ENCODE measurements at regions not wholly inside any gene's neighbourhood (a gene's known extent, or its start where the extent isn't known, plus 50 kb on each side); places are given as distances from the start of the nearest gene placed in this dataset.

DNA sequence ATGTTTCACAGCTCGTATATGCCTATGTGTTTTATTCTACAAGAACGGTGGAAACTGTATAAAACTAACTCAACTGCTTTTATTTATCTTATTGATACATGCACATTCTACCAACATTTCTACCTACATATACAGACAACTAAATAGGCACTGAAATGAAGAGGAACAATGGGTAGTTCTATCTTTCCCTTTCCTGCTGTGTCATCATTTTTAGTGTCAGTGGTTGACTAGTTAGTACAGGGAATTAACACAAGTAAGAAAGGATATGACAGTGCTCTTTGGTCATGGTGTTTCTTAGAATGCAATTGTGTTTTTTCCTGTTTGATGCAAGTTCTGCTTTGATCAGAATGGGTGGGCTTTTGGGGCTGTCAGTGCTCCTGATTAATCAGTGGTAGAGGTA, 293.8 kb upstream of the CTSO start:
- peaks cover 3 to 31% (median 8%) of the 10 kb centered on the region in 6 donors for H3K9me3 Mint-ChIP-seq
- H3K27ac Mint-ChIP-seq, result no peak overlapping the region
- no peaks in the 10 kb centered on the region for H3K36me3 Mint-ChIP-seq
- no peak overlapping the region for H3K4me3 Mint-ChIP-seq
- no peaks in the 10 kb centered on the region for H3K4me1 Mint-ChIP-seq
- DNase-seq, result no peak
- no peaks in the 10 kb centered on the region for H3K27me3 Mint-ChIP-seq (ENCODE audit: low read depth in 3 of 3)

DNA sequence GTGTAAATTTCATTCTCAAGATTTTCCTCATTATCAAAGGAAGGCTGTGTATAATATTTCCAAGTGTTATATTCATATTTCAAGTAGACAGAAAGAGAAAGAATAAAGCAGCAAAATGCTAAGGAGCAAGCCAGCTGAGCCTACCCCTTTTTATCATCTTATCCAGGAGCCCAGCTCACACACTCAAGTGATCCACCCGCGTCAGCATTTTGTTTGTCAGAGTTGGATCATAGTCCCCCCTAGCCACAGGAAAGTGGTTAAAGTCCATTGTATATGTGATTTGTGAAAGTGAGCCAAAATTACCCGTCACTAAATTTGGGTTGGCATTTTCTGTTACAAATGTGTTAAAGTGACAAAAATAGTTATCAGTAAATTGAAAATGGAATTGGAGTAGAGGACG, 289.3 kb upstream of the CTSO start:
- no peak overlapping the region for H3K4me3 Mint-ChIP-seq
- no peaks in the 10 kb centered on the region for H3K27me3 Mint-ChIP-seq (ENCODE audit: low read depth in 3 of 3)
- H3K9me3 Mint-ChIP-seq, result peaks cover 3 to 23% (median 12%) of the 10 kb centered on the region in 6 donors
- no peak overlapping the region for H3K27ac Mint-ChIP-seq
- H3K4me1 Mint-ChIP-seq, result no peaks in the 10 kb centered on the region
- no peak for DNase-seq
- H3K36me3 Mint-ChIP-seq, result peaks cover 0 to 3% (median 0%) of the 10 kb centered on the region in 3 donors

- no peak overlapping the region for H3K27ac Mint-ChIP-seq
- no peak overlapping the region for H3K4me3 Mint-ChIP-seq
- peaks cover 0 to 3% (median 0%) of the 10 kb centered on the region in 3 donors for H3K36me3 Mint-ChIP-seq
- no peaks in the 10 kb centered on the region for H3K4me1 Mint-ChIP-seq
- H3K9me3 Mint-ChIP-seq, result peaks cover 3 to 29% (median 13%) of the 10 kb centered on the region in 6 donors
- H3K27me3 Mint-ChIP-seq (ENCODE audit: low read depth in 3 of 3), result no peaks in the 10 kb centered on the region
- DNase-seq, result no peak
Observed at GRCh38 chr4:156242390-156242789, 288.7 kb upstream of the CTSO start.

- Mint-ChIP-seq H3K27me3 (ENCODE audit: low read depth in 3 of 3) (no peaks in the 10 kb centered on the region), H3K9me3 (peaks cover 3 to 34% (median 16%) of the 10 kb centered on the region in 6 donors), H3K4me1 (no peaks in the 10 kb centered on the region), H3K36me3 (peaks cover 0 to 3% (median 0%) of the 10 kb centered on the region in 3 donors), H3K4me3 (no peak overlapping the region), H3K27ac (no peak overlapping the region)
- DNase-seq, result no peak
Observed at GRCh38 chr4:156241896-156242295, 288.2 kb upstream of the CTSO start.

GRCh38 chr4:156238171-156238570, 284.5 kb upstream of the CTSO start:
- Mint-ChIP-seq H3K4me1 (no peaks in the 10 kb centered on the region), H3K9me3 (peaks cover 3 to 41% (median 14%) of the 10 kb centered on the region in 6 donors), H3K36me3 (peaks cover 0 to 3% (median 0%) of the 10 kb centered on the region in 3 donors), H3K4me3 (no peak overlapping the region), H3K27ac (no peak overlapping the region), H3K27me3 (ENCODE audit: low read depth in 3 of 3) (no peaks in the 10 kb centered on the region)
- DNase-seq, result no peak

DNA sequence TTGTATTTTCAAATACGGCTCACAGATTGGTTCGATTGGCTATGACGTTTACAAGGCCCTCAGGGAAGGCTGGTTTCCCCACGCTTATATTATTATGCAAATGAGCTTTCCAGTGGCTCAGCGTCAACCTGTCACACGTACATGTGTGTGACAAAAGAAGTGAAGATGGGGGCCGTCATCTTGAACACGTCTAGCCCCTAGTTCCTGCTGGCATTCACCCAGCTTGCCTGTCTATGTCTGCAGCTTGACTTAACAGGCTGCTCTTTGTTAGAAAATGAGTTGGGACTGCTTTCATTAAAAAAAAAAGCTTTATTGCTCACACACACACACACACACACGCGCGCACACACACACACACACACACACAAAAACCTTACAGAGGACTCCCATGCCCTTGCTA, 283.6 kb upstream of the CTSO start:
- H3K4me3 Mint-ChIP-seq, result no peak overlapping the region
- peaks cover 3 to 38% (median 13%) of the 10 kb centered on the region in 6 donors for H3K9me3 Mint-ChIP-seq
- DNase-seq, result no peak

DNA sequence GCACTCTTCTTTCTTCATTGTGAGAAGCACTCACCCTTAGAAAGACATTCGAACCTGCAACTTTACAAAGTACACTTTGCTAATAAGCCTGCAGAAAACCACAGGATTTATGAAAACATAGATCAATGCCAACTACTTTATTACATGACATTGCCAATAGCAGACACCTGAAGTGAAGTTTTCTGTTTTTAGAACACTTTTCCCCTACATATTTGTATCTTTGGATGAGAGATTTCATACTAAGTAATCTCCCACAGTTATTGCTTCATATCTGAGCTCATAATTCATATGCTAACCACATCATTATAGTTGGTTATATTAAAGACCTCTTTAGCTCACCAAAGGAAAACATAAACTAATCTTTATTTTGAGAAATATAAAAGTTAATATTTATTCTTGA, 276.5 kb upstream of the CTSO start:
- Mint-ChIP-seq H3K27me3 (ENCODE audit: low read depth in 3 of 3) (no peaks in the 10 kb centered on the region), H3K4me1 (no peaks in the 10 kb centered on the region), H3K4me3 (no peak overlapping the region), H3K27ac (no peak overlapping the region), H3K36me3 (no peaks in the 10 kb centered on the region), H3K9me3 (peaks cover 3 to 29% (median 7%) of the 10 kb centered on the region in 6 donors)
- DNase-seq, result no peak

More for the DNA sequence above, 283.6 kb upstream of the CTSO start:
- Mint-ChIP-seq H3K27ac (no peak overlapping the region), H3K27me3 (ENCODE audit: low read depth in 3 of 3) (no peaks in the 10 kb centered on the region), H3K4me1 (no peaks in the 10 kb centered on the region), H3K36me3 (peaks cover 0 to 3% (median 0%) of the 10 kb centered on the region in 3 donors)

- DNase-seq, result no peak
- H3K9me3 Mint-ChIP-seq, result peaks cover 3 to 25% (median 7%) of the 10 kb centered on the region in 6 donors
- H3K36me3 Mint-ChIP-seq, result no peaks in the 10 kb centered on the region
- H3K4me1 Mint-ChIP-seq, result no peaks in the 10 kb centered on the region
- no peak overlapping the region for H3K4me3 Mint-ChIP-seq
- no peak overlapping the region for H3K27ac Mint-ChIP-seq
- H3K27me3 Mint-ChIP-seq (ENCODE audit: low read depth in 3 of 3), result no peaks in the 10 kb centered on the region
Observed at GRCh38 chr4:156228676-156229075, 275.0 kb upstream of the CTSO start.

DNA sequence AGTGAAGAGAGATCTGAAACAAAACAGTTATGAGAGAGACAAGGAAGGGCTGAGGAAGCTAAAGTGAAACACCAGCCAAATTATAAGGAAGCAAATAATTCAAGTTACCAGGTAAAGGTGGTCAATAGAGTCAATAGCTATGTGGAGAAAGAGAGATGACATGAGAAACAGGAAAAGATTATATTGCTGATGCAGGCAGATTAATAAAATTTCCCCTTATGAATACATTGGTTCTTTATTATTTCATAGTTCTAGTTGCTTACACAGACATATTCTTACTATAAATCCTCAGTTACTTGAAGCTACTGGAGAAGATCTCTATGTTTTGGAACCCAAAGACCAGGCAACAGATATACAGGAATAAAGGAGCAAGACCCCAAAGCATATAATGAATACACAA, 273.7 kb upstream of the CTSO start:
- H3K27me3 Mint-ChIP-seq (ENCODE audit: low read depth in 3 of 3), result no peaks in the 10 kb centered on the region
- H3K27ac Mint-ChIP-seq, result no peak overlapping the region
- H3K4me1 Mint-ChIP-seq, result no peaks in the 10 kb centered on the region
- no peaks in the 10 kb centered on the region for H3K36me3 Mint-ChIP-seq
- no peak overlapping the region for H3K4me3 Mint-ChIP-seq
- peaks cover 3 to 25% (median 8%) of the 10 kb centered on the region in 6 donors for H3K9me3 Mint-ChIP-seq
- no peak for DNase-seq

- DNase-seq, result no peak
- peaks cover 0 to 8% (median 7%) of the 10 kb centered on the region in 3 donors for H3K36me3 Mint-ChIP-seq
- peaks cover 0 to 2% (median 0%) of the 10 kb centered on the region in 3 donors for H3K27me3 Mint-ChIP-seq (ENCODE audit: low read depth in 3 of 3)
- peaks cover 3 to 39% (median 10%) of the 10 kb centered on the region in 6 donors for H3K9me3 Mint-ChIP-seq
- H3K4me3 Mint-ChIP-seq, result no peak overlapping the region
- H3K27ac Mint-ChIP-seq, result no peak overlapping the region
- H3K4me1 Mint-ChIP-seq, result no peaks in the 10 kb centered on the region
Observed at GRCh38 chr4:156223985-156224384, 270.3 kb upstream of the CTSO start.

DNA sequence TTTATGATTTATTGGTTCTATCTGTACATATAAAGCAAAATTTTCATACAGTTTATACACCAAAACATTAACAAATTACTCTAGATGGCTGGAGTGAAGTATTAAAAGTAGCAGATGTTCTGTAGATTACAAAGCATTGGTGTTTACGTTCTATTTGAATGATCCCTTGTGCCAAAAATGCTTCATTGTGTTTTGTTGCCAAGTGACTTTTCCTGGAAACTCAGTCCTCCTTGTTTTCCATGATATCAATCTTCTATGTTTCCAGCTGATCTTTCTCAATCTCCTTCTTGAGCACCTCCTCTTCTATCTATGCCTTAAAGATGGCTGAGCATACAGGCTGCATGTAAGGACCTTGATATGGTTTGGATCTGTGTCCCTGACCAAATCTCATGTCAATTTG, 263.6 kb upstream of the CTSO start:
- no peak for DNase-seq
- H3K4me1 Mint-ChIP-seq, result no peaks in the 10 kb centered on the region
- no peak overlapping the region for H3K27ac Mint-ChIP-seq
- no peak overlapping the region for H3K4me3 Mint-ChIP-seq
- peaks cover 4 to 48% (median 14%) of the 10 kb centered on the region in 6 donors for H3K9me3 Mint-ChIP-seq
- H3K27me3 Mint-ChIP-seq (ENCODE audit: low read depth in 3 of 3), result peaks cover 0 to 2% (median 0%) of the 10 kb centered on the region in 3 donors
- peaks cover 3 to 8% (median 7%) of the 10 kb centered on the region in 3 donors for H3K36me3 Mint-ChIP-seq

- Mint-ChIP-seq H3K4me1 (no peaks in the 10 kb centered on the region), H3K27me3 (ENCODE audit: low read depth in 3 of 3) (peaks cover 0 to 1% (median 0%) of the 10 kb centered on the region in 3 donors), H3K9me3 (peaks cover 6 to 55% (median 17%) of the 10 kb centered on the region in 6 donors), H3K27ac (no peak overlapping the region), H3K36me3 (no peaks in the 10 kb centered on the region), H3K4me3 (no peak overlapping the region)
- DNase-seq, result no peak
Observed at GRCh38 chr4:156201050-156201449, 247.4 kb upstream of the CTSO start.

- Mint-ChIP-seq H3K36me3 (no peaks in the 10 kb centered on the region), H3K4me1 (no peaks in the 10 kb centered on the region), H3K4me3 (no peak overlapping the region), H3K27me3 (ENCODE audit: low read depth in 3 of 3) (peaks cover 0 to 3% (median 0%) of the 10 kb centered on the region in 3 donors), H3K27ac (no peak overlapping the region), H3K9me3 (peaks cover 5 to 53% (median 13%) of the 10 kb centered on the region in 6 donors)
- no peak for DNase-seq
Observed at GRCh38 chr4:156198511-156198910, 244.8 kb upstream of the CTSO start.

DNA sequence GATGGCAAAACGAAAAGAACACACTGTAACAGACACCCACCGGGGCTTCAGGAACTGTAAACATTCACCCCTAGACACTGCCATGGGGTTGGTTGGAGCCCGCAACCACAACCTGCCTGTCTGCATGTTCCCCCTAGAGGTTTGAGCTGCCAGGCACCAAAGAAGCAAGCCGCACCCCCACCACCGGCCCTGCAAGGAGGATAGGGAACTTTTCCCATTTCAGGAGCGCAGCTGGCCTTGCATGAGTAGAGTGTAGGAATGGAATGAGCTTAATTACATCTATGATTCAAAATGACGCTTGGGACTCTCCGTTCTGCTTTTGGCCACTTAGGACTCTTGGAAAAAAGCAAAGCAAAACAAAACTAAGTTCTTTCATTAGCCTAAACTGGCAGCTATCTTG, 243.6 kb upstream of the CTSO start:
- H3K27ac Mint-ChIP-seq, result no peak overlapping the region
- H3K9me3 Mint-ChIP-seq, result peaks cover 5 to 48% (median 9%) of the 10 kb centered on the region in 6 donors
- no peaks in the 10 kb centered on the region for H3K4me1 Mint-ChIP-seq
- no peaks in the 10 kb centered on the region for H3K36me3 Mint-ChIP-seq
- no peak overlapping the region for H3K4me3 Mint-ChIP-seq
- no peak for DNase-seq
- peaks cover 0 to 3% (median 0%) of the 10 kb centered on the region in 3 donors for H3K27me3 Mint-ChIP-seq (ENCODE audit: low read depth in 3 of 3)

DNA sequence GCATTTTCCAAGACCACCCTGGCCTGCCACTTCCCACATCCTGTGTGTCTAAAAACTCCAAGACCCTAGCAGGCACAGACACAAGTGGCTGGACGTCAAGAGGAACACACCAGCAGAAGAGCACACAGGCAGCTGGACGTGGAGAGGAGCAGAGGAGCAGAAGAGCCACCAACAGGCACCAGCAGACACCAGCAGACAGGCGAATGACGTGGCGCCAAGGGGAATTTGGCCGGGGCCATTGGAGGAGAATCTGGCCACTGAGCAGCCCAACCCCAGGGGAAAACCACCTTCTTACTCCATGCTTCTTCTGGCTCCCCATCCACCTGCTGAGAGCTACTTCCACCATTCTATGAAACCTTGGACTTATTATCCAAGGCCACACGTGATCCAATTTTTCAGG, 243.1 kb upstream of the CTSO start:
- H3K4me1 Mint-ChIP-seq, result no peaks in the 10 kb centered on the region
- H3K4me3 Mint-ChIP-seq, result no peak overlapping the region
- H3K36me3 Mint-ChIP-seq, result no peaks in the 10 kb centered on the region
- peaks cover 5 to 44% (median 8%) of the 10 kb centered on the region in 6 donors for H3K9me3 Mint-ChIP-seq
- peaks cover 0 to 3% (median 0%) of the 10 kb centered on the region in 3 donors for H3K27me3 Mint-ChIP-seq (ENCODE audit: low read depth in 3 of 3)
- H3K27ac Mint-ChIP-seq, result no peak overlapping the region
- no peak for DNase-seq
